T-helper 1 cell (primary cell): ENCODE measurements at regions not wholly inside any gene's neighbourhood (a gene's known extent, or its start where the extent isn't known, plus 50 kb on each side); places are given as distances from the start of the nearest gene placed in this dataset.
"Not testable (repeated sequence)": the region's sequence is repeated elsewhere in the genome, so short reads cannot be mapped to it uniquely, and the experiment has no call there.

Experiments
- DNase-seq, 5 donors: peaks; one replicate each; pipeline ENCODE4 v3.0.0-alpha.2; 2012 to 2020

- DNase-seq = not testable (repeated sequence)
These were observed 258.7 kb upstream of the NOTCH2NLA start for GRCh38 chr1:146487555-146487954.

DNA sequence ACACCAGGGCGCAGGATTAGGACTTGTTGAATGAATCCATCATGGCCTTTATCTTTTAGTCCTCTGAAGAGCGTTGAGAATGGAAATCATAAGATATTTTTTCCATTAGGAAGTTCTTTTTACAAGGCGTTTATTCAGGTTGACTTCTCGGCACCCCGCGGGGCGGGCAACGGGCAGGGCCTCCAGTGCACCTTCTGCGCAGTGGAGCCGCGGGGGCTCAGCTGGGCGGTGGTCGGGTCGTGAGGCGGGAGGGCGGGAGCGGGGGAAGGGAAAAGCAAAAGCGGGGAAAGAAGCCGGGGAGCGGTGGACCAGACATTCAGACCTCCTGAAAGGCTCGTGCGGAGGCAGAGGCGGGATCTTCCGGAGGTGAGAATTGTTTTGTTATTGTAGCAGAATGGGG lies 258.3 kb upstream of the NOTCH2NLA start:
- DNase-seq = not testable (repeated sequence)

DNA sequence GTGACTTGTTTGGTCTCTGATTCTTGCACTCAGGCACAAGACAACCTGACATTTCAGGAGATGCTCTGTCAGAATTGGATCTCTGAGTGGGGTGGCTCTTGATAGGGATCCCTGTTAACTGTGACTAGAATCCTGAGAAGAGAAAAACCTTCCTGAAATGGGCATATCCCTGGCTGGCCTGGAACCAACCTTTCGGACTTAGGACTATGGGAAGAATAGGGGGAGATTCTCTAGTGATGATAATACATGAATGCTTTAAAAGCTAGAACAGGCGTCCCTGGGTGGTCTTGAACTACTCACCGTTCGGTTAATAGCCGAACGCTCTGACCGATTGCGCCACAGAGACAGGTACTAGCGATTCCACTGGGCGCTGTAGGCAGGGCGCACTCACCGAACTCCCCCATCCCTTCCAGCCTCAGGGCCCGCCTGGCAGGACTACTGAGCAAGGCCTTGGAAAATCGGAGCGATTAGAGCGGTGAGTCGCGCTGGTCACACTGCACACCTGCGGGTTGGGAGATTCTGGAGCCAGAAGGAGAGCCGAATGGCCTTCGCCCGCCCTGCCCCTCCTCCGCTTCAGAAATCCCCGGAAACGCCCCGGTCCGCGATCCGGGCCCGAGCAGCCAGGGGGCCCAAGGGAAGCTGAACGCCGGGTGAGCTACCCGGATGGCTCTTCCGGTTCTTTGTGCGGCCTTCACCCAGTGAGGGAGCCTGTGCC lies 257.6 kb upstream of the NOTCH2NLA start:
- not testable (repeated sequence) for DNase-seq

GRCh38 chr1:146484195-146484594 lies 255.4 kb upstream of the NOTCH2NLA start:
- not testable (repeated sequence) for DNase-seq

- DNase-seq = not testable (repeated sequence)
These were observed 250.4 kb upstream of the NOTCH2NLA start for GRCh38 chr1:146479188-146479587.

DNA sequence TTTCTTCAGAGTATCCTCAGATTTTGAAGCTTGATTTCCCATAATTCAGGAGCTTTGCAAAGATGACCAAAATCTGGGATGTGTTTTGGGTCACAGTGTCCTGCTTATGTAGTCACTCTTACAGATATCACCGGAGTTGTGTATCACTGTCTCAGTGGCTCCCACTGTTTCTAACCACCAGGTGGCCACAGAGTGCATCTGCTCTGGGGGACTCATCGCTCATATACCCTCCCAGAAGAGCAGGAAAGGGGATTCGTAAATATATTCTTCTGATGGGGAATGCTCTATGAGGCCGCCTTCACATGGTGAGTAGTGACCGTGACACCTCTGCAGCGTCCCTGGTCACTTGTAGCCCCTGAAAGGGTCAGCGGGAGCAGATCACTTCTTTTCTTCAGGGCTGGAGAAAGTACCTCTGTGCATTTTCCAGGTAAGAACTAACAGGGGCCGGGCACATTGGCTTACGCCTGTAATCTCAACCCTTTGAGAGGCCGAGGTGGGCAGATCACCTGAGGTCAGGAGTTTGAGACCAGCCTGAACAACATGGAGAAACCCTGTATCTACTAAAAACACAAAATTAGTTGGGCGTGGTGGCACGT lies 249.4 kb upstream of the NOTCH2NLA start:
- peak in 1 of 5 donors; percentile 6 for DNase-seq

DNA sequence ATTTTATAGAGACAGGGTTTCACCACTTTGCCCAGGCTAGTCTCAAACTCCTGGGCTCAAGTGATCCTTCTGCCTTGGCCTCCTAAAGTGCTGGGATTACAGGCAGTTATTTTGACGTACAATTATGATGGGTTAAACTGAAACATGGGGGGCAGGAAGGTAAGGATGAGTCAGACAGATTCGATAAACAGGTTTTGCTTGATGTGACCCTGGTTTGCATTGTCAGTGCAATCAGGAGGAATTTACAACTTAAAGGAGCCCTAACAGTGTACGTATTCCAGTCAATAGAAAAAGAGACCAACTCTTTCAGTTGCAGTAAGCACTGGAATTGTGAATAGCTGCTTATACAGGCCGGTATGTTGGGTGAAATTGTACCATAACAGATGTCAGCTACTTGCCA lies 246.3 kb upstream of the NOTCH2NLA start:
- not testable (repeated sequence) for DNase-seq

DNA sequence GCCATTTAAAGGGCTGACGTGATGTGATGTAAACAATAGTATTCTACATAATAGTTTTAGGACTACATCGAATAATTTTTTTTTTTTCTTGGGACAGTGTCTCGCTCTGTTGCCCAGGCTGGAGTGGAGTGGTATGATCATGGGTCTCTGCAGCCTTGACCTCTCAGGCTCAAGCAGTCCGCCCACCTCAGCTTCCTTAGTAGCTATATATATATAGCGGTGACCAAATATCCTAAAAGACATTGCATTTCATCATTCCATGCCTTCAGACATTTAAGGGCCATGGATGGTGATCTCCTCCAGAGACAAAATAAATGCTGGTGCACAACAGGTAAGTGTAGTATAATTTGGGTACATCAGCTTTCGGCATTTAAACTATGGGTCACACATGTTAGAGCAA lies 245.4 kb upstream of the NOTCH2NLA start:
- DNase-seq = not testable (repeated sequence)

GRCh38 chr1:146472192-146472861 lies 243.5 kb upstream of the NOTCH2NLA start:
- peak; percentile 52 to 73 (median 62) for DNase-seq

GRCh38 chr1:146459939-146460338 lies 231.1 kb upstream of the NOTCH2NLA start:
- DNase-seq = not testable (repeated sequence)

DNA sequence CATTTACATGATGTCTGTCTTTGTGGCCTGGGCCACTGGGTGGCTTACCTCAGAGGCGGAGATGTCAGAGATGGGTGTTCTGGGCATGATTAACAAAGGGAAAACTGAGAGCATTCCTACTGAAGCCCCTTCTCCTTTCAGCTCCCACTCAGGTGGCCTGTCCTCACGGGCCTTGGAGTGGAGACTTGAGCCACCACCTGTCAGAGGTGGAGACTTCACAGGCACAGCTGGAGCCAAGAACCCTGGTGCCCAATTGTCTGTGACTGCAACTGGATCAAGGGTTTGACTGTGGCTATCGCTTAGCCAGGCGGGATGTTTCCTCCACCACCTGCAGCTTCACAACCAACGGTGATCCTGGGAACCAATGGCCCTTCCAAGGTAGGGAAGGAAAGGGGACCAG lies 230.5 kb upstream of the NOTCH2NLA start:
- DNase-seq = not testable (repeated sequence)

DNA sequence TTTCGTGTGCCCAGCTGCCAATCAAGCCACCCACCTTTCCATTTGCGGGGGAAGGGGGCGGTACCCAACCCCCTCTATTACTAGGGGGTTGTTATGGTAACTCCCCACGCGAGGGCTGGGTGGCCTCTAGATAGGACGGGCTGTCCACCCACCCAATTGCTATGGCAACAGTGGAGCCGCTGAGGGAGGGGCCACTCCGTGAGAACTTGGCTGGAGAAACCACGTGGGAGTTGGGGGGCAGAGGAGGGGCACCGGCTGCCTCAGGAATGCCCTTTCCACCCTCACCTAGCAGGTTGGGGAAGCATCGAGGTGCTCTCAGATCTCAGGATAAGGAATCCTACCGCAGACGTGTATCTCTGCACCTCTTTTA lies 220.0 kb upstream of the NOTCH2NLA start:
- DNase-seq = not testable (repeated sequence)

DNA sequence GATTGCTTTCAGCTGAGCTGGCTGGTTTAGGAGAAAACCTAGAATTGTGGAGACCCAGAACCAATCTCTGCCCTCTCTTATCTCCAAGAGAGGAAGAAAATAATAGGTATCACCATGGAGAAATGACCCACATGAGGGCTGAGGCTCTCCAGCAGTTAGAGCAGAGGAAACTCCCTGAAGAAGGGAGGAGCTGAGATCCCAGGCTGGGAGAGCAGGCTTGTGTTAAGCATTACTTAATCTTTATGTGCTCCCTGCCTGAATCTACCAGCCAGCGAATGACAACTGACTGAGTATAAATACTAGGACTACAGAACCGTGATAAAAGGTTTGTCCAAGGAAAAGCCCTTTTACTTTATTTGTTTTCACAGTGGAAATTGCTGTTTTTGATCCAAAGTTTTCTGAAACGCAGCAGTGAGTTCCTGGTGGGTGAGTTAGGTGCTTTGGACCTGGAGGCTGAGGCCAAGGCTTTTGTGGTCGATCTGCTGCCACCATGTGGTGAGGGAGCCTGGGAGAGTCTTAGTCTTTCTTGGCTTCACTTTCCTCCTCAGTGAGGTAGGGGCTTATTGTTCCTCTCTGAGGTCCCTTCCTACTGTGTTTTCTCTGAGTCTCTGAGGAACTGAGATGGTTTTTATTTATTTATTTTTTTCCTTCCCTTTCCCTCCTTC lies 219.5 kb upstream of the NOTCH2NLA start:
- DNase-seq = peak in 4 of 5 donors; percentile 19 to 55 (median 38)

DNA sequence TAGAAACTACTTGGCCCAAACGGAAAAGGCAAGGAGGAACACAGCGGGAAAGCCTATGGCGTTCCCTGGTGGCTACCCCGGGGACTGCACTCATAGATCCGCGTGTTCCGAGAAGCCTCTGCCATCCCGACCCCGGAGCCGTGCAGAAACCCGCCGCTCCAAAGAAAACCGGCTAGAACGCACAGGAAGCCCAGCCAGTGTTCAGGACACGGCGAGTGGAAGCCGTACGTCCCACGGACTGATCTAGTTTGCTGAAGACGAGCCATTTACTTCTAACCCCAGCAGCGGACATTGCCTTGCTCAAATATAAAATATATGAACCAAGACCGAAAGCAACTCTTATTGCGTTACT lies 215.0 kb upstream of the NOTCH2NLA start:
- peak in 3 of 5 donors; percentile 3 to 23 (median 4) for DNase-seq

- DNase-seq = peak in 2 of 5 donors; percentile 3 to 12
These were observed 214.5 kb upstream of the NOTCH2NLA start for GRCh38 chr1:146443088-146443870.

GRCh38 chr1:146438543-146438942 lies 209.7 kb upstream of the NOTCH2NLA start:
- not testable (repeated sequence) for DNase-seq

GRCh38 chr1:146416642-146417041 lies 187.8 kb upstream of the NOTCH2NLA start:
- not testable (repeated sequence) for DNase-seq

DNA sequence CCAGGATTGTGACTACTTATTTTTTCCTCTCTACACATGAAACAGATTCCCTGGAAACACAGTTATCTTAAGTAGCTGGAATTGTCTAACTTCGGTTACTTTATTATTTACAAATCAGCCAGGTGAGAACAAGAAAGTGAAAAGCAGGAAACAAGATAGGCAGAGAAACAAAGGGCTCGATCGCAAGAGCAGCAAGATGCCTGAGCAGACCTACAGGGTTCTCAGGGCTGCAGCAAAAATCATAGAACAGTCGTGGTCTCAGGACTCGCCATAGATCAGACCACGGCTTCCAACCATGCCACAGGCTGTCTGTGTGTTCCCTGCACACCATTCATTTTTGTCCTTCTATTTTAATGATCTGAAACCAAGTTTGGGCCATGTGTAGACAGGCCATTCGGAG lies 186.2 kb upstream of the NOTCH2NLA start:
- not testable (repeated sequence) for DNase-seq

- DNase-seq = peak in 1 of 5 donors; percentile 3
These were observed 185.1 kb upstream of the NOTCH2NLA start for GRCh38 chr1:146413911-146414310.

- peak in 1 of 5 donors; percentile 10 for DNase-seq
These were observed 183.1 kb upstream of the NOTCH2NLA start for GRCh38 chr1:146411923-146412322.

GRCh38 chr1:146409817-146410441 lies 181.1 kb upstream of the NOTCH2NLA start:
- peak in 1 of 5 donors; percentile 70 for DNase-seq
